HG03439 (cell line): ENCODE measurements at regions not wholly inside any gene's neighbourhood (a gene's known extent, or its start where the extent isn't known, plus 50 kb on each side); places are given as distances from the start of the nearest gene placed in this dataset.
"Not testable (repeated sequence)": the region's sequence is repeated elsewhere in the genome, so short reads cannot be mapped to it uniquely, and the experiment has no call there.

Experiments used
- ATAC-seq: cut with Tn5 transposase; IDR thresholded peaks from one replicate; pipeline ENCODE4 v1.9.1; 2021; ENCODE audit warnings: mild to moderate bottlenecking, moderate library complexity; ENCODE audit not compliant: unreplicated experiment

GRCh38 chr1:163565166-163565565 is 243.4 kb downstream of the NUF2 start:
- ATAC-seq, result no peak

- ATAC-seq, result no peak
Observed at GRCh38 chr1:163570071-163570470, 248.3 kb downstream of the NUF2 start.

GRCh38 chr1:163571950-163572349 is 250.2 kb downstream of the NUF2 start:
- no peak for ATAC-seq

GRCh38 chr1:163574119-163574518 is 252.4 kb downstream of the NUF2 start:
- no peak for ATAC-seq

- ATAC-seq, result no peak
Observed at GRCh38 chr1:163580926-163581325, 259.2 kb downstream of the NUF2 start.

- ATAC-seq, result no peak
Observed at GRCh38 chr1:163583661-163584181, 262.0 kb downstream of the NUF2 start.

- no peak for ATAC-seq
Observed at GRCh38 chr1:163585796-163586195, 264.0 kb downstream of the NUF2 start.

GRCh38 chr1:163588796-163589195 is 267.0 kb downstream of the NUF2 start:
- ATAC-seq, result no peak

GRCh38 chr1:163589735-163590134 is 268.0 kb downstream of the NUF2 start:
- ATAC-seq, result no peak

GRCh38 chr1:163591131-163591530 is 269.4 kb downstream of the NUF2 start:
- ATAC-seq, result not testable (repeated sequence)

- not testable (repeated sequence) for ATAC-seq
Observed at GRCh38 chr1:163592623-163593022, 270.9 kb downstream of the NUF2 start.

GRCh38 chr1:163596106-163596505 is 274.4 kb downstream of the NUF2 start:
- not testable (repeated sequence) for ATAC-seq

- ATAC-seq, result no peak
Observed at GRCh38 chr1:163596541-163597258, 274.9 kb downstream of the NUF2 start.

- ATAC-seq, result no peak
Observed at GRCh38 chr1:163604321-163604720, 282.6 kb downstream of the NUF2 start.

- ATAC-seq, result no peak
Observed at GRCh38 chr1:163604896-163605295, 283.1 kb downstream of the NUF2 start.

- no peak for ATAC-seq
Observed at GRCh38 chr1:163608979-163609378, 287.2 kb downstream of the NUF2 start.

GRCh38 chr1:163609858-163610257 is 288.1 kb downstream of the NUF2 start:
- no peak for ATAC-seq

- ATAC-seq, result no peak
Observed at GRCh38 chr1:163610486-163610885, 288.7 kb downstream of the NUF2 start.

GRCh38 chr1:163614361-163614760 is 292.6 kb downstream of the NUF2 start:
- no peak for ATAC-seq

- ATAC-seq, result no peak
Observed at GRCh38 chr1:163628034-163628773, 306.4 kb downstream of the NUF2 start.

- no peak for ATAC-seq
Observed at GRCh38 chr1:163632269-163632668, 310.5 kb downstream of the NUF2 start.

GRCh38 chr1:163633366-163633765 is 311.6 kb downstream of the NUF2 start:
- ATAC-seq, result no peak
